BJ (cell line): ENCODE measurements at regions not wholly inside any gene's neighbourhood (a gene's known extent, or its start where the extent isn't known, plus 50 kb on each side); places are given as distances from the start of the nearest gene placed in this dataset.

Source experiments
- CTCF ChIA-PET: fragments of 350-600 bp; formaldehyde crosslinking; extraction: SDS; loops from one replicate; lab custom pipeline; 2021; ENCODE audit warnings: antibody characterized with exemption, inconsistent platforms; lab: Yijun Ruan, JAX
- POLR2A ChIA-PET: fragments of 300-600 bp; sonication (Branson Sonifier 250); formaldehyde crosslinking; extraction: SDS; loops from one replicate; lab custom pipeline; 2021; ENCODE audit warnings: antibody characterized with exemption; lab: Charles Lee
- DNase-seq: peaks from one replicate; pipeline ENCODE4 v3.0.0-alpha.2; 2011; ENCODE audit warnings: low read depth
- H3K27me3 ChIP-seq: 2 replicates; pipeline ENCODE4 v1.6.0; 2011; ENCODE audit warnings: low read length; ENCODE audit not compliant: control insufficient read depth, insufficient read depth
- H3K36me3 ChIP-seq: 2 replicates; pipeline ENCODE4 v1.5.1; 2011; ENCODE audit warnings: low read length; ENCODE audit not compliant: control insufficient read depth, insufficient read depth
- H3K4me3 ChIP-seq: 2 replicates; pipeline ENCODE4 v1.5.1; 2011; ENCODE audit warnings: low read depth, mild to moderate bottlenecking, control low read depth, low read length
- CTCF ChIP-seq: IDR thresholded peaks from 2 replicates; pipeline ENCODE4 v1.5.1; 2011; ENCODE audit warnings: low read depth, mild to moderate bottlenecking, control low read depth, inconsistent platforms, low read length, moderate library complexity; ENCODE audit not compliant: insufficient read depth

- no peak for TF ChIP-seq CTCF
- ChIA-PET POLR2A (no interaction called here), CTCF (interaction anchor here (1.5 to 1.6 kb wide), 2 partner anchors 8 to 32 kb away, joined by 4 to 5 read pairs; no protein-coding TSS in a partner anchor)
- no peak for DNase-seq
- Histone ChIP-seq H3K4me3 (no peak overlapping the region), H3K27me3 (no peaks in the 10 kb centered on the region), H3K36me3 (no peaks in the 10 kb centered on the region)
Observed at GRCh38 chr5:123273984-123274383, 149.2 kb downstream of the CEP120 start.

GRCh38 chr5:123273095-123273494 is 150.1 kb downstream of the CEP120 start:
- POLR2A ChIA-PET = no interaction called here
- Histone ChIP-seq H3K36me3 (no peaks in the 10 kb centered on the region), H3K4me3 (no peak overlapping the region), H3K27me3 (no peaks in the 10 kb centered on the region)
- DNase-seq = no peak
- CTCF ChIA-PET = no interaction called here
- no peak for TF ChIP-seq CTCF

GRCh38 chr5:123269851-123270250 is 153.4 kb downstream of the CEP120 start:
- no peak for TF ChIP-seq CTCF
- POLR2A ChIA-PET = no interaction called here
- CTCF ChIA-PET = no interaction called here

GRCh38 chr5:123269436-123269835 is 153.8 kb downstream of the CEP120 start:
- no peaks in the 10 kb centered on the region for H3K27me3 ChIP-seq
- H3K36me3 ChIP-seq = no peaks in the 10 kb centered on the region
- CTCF ChIA-PET = no interaction called here
- DNase-seq = no peak
- TF ChIP-seq CTCF = no peak
- POLR2A ChIA-PET = no interaction called here
- no peak overlapping the region for H3K4me3 ChIP-seq

More at GRCh38 chr5:123269851-123270250, 153.4 kb downstream of the CEP120 start:
- DNase-seq = no peak
- Histone ChIP-seq H3K4me3 (no peak overlapping the region), H3K27me3 (no peaks in the 10 kb centered on the region), H3K36me3 (no peaks in the 10 kb centered on the region)

GRCh38 chr5:123266365-123266764 is 156.8 kb downstream of the CEP120 start:
- Histone ChIP-seq H3K27me3 (no peaks in the 10 kb centered on the region), H3K4me3 (no peak overlapping the region), H3K36me3 (no peaks in the 10 kb centered on the region)
- CTCF ChIA-PET = no interaction called here
- no peak for TF ChIP-seq CTCF
- no peak for DNase-seq
- POLR2A ChIA-PET = no interaction called here
